ENCODE measurements at regions not wholly inside any gene's neighbourhood (a gene's known extent, or its start where the extent isn't known, plus 50 kb on each side); places are given as distances from the start of the nearest gene placed in this dataset.

DNA sequence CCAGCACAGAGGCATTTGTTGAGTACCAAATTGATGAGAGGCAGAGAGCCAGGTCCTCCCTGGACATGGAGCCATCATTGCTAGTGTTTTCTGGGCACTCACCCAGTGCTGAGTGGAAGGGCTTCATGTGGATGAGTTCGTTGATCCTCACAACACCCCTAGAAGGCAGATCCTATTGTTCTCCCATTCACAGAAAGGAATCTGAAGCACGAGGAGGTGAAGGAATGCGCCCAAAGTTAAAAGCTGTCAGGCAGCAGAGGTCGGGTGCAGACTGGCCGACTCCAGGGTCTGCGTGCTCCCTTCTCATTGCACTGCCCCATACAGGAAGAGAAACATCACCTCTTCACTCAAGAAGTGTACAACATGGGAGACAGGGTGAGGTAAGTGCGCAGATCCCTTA lies 153.5 kb upstream of the TNPO1 start (continued):
- TF ChIP-seq, protein P1, sequence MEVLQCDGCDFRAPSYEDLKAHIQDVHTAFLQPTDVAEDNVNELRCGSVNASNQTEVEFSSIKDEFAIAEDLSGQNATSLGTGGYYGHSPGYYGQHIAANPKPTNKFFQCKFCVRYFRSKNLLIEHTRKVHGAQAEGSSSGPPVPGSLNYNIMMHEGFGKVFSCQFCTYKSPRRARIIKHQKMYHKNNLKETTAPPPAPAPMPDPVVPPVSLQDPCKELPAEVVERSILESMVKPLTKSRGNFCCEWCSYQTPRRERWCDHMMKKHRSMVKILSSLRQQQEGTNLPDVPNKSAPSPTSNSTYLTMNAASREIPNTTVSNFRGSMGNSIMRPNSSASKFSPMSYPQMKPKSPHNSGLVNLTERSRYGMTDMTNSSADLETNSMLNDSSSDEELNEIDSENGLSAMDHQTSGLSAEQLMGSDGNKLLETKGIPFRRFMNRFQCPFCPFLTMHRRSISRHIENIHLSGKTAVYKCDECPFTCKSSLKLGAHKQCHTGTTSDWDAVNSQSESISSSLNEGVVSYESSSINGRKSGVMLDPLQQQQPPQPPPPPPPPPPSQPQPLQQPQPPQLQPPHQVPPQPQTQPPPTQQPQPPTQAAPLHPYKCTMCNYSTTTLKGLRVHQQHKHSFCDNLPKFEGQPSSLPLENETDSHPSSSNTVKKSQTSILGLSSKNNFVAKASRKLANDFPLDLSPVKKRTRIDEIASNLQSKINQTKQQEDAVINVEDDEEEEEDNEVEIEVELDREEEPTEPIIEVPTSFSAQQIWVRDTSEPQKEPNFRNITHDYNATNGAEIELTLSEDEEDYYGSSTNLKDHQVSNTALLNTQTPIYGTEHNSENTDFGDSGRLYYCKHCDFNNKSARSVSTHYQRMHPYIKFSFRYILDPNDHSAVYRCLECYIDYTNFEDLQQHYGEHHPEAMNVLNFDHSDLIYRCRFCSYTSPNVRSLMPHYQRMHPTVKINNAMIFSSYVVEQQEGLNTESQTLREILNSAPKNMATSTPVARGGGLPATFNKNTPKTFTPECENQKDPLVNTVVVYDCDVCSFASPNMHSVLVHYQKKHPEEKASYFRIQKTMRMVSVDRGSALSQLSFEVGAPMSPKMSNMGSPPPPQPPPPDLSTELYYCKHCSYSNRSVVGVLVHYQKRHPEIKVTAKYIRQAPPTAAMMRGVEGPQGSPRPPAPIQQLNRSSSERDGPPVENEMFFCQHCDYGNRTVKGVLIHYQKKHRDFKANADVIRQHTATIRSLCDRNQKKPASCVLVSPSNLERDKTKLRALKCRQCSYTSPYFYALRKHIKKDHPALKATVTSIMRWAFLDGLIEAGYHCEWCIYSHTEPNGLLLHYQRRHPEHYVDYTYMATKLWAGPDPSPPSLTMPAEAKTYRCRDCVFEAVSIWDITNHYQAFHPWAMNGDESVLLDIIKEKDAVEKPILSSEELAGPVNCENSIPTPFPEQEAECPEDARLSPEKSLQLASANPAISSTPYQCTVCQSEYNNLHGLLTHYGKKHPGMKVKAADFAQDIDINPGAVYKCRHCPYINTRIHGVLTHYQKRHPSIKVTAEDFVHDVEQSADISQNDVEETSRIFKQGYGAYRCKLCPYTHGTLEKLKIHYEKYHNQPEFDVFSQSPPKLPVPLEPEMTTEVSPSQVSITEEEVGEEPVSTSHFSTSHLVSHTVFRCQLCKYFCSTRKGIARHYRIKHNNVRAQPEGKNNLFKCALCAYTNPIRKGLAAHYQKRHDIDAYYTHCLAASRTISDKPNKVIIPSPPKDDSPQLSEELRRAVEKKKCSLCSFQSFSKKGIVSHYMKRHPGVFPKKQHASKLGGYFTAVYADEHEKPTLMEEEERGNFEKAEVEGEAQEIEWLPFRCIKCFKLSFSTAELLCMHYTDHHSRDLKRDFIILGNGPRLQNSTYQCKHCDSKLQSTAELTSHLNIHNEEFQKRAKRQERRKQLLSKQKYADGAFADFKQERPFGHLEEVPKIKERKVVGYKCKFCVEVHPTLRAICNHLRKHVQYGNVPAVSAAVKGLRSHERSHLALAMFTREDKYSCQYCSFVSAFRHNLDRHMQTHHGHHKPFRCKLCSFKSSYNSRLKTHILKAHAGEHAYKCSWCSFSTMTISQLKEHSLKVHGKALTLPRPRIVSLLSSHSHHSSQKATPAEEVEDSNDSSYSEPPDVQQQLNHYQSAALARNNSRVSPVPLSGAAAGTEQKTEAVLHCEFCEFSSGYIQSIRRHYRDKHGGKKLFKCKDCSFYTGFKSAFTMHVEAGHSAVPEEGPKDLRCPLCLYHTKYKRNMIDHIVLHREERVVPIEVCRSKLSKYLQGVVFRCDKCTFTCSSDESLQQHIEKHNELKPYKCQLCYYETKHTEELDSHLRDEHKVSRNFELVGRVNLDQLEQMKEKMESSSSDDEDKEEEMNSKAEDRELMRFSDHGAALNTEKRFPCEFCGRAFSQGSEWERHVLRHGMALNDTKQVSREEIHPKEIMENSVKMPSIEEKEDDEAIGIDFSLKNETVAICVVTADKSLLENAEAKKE (CRISPR knock-in tag; IDR thresholded peaks at IDR 0.05): no peak
- TF ChIP-seq STAT1 (IDR thresholded peaks at IDR 0.05; ENCODE audit: unreplicated experiment) (no peak), ZNF331 (CRISPR knock-in tag; IDR thresholded peaks at IDR 0.05; ENCODE audit: low read depth) (no peak), EZH2 (IDR thresholded peaks at IDR 0.05; ENCODE audit: low read depth, unreplicated experiment) (no peak), ZNF114 (CRISPR knock-in tag; IDR thresholded peaks at IDR 0.05) (no peak), POLR2AphosphoS5 (IDR thresholded peaks at IDR 0.05; ENCODE audit: low read depth) (no peak), NANOG (IDR thresholded peaks at IDR 0.05; ENCODE audit: borderline replicate concordance) (no peak), JUNB (IDR thresholded peaks at IDR 0.05; ENCODE audit: unreplicated experiment) (no peak)

DNA sequence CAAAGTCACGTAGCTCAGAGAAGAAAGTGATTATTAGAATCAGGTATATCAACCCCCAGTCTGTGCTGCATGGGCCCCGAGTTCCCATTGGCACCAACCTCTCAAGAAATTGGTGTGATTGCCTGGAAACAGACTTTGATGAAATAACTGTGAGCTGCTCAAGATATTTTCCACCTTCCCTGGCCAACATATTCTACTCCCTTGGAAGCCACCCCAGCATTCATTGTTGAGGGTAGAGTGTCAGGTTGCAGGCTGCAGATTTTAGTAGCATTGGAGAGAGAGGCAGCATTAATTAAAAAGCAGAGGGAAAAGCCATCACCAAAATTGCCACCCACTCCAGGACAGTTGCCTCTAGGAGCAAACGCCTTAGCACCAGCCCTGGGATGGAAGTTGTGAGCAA lies 154.2 kb upstream of the TNPO1 start:
- Histone ChIP-seq H3K27ac (ENCODE audit: low read depth) (no peak overlapping the region), H3K4me3 (no peak overlapping the region), H3K27me3 (ENCODE audit: insufficient read depth) (no peaks in the 10 kb centered on the region), H3K79me2 (replicated peaks; ENCODE audit: insufficient read depth) (no peaks in the 10 kb centered on the region), H3K4me2 (peak overlapping the region; percentile 55), H2AFZ (peak overlapping the region; percentile 56), H4K20me1 (replicated peaks; ENCODE audit: insufficient read depth) (no peaks in the 10 kb centered on the region), H3K9me2 (ENCODE audit: insufficient read depth) (peaks cover 6% of the 10 kb centered on the region; the same call in 1 of the 2 replicates), H3K36me3 (ENCODE audit: insufficient read depth) (no peaks in the 10 kb centered on the region), H3F3A (replicated peaks; ENCODE audit: low read depth) (no peaks in the 10 kb centered on the region), H3K4me1 (ENCODE audit: insufficient read depth) (peaks cover 16% of the 10 kb centered on the region)
- H3K27me3 Mint-ChIP-seq (ENCODE audit: insufficient read depth, low read depth, poor library complexity): peaks cover 6% of the 10 kb centered on the region
- no peak overlapping the region; the same call in 2 of the 3 replicates for H3K4me3 Mint-ChIP-seq
- no peak for DNase-seq (ENCODE audit: low spot score)
- H3K4me1 Mint-ChIP-seq: peaks cover 25% of the 10 kb centered on the region
- no peak overlapping the region for H3K27ac Mint-ChIP-seq
- ATAC-seq: no peak; the same call in 2 of the 3 replicates
- H3K36me3 Mint-ChIP-seq (ENCODE audit: low read depth): no peaks in the 10 kb centered on the region
- H3K9me3 Mint-ChIP-seq: no peaks in the 10 kb centered on the region
- TF ChIP-seq POLR2AphosphoS5 (IDR thresholded peaks at IDR 0.05; ENCODE audit: low read depth) (no peak), EZH2phosphoT487 (IDR thresholded peaks at IDR 0.05; ENCODE audit: unreplicated experiment) (no peak), ZNF114 (CRISPR knock-in tag; IDR thresholded peaks at IDR 0.05) (no peak), ZNF331 (CRISPR knock-in tag; IDR thresholded peaks at IDR 0.05; ENCODE audit: low read depth) (no peak)
- TF ChIP-seq, protein P2, sequence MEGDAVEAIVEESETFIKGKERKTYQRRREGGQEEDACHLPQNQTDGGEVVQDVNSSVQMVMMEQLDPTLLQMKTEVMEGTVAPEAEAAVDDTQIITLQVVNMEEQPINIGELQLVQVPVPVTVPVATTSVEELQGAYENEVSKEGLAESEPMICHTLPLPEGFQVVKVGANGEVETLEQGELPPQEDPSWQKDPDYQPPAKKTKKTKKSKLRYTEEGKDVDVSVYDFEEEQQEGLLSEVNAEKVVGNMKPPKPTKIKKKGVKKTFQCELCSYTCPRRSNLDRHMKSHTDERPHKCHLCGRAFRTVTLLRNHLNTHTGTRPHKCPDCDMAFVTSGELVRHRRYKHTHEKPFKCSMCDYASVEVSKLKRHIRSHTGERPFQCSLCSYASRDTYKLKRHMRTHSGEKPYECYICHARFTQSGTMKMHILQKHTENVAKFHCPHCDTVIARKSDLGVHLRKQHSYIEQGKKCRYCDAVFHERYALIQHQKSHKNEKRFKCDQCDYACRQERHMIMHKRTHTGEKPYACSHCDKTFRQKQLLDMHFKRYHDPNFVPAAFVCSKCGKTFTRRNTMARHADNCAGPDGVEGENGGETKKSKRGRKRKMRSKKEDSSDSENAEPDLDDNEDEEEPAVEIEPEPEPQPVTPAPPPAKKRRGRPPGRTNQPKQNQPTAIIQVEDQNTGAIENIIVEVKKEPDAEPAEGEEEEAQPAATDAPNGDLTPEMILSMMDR (conservative IDR thresholded peaks at IDR 0.05; ENCODE audit: low read depth in 2 of 2): no peak
